ENCODE measurements at regions not wholly inside any gene's neighbourhood (a gene's known extent, or its start where the extent isn't known, plus 50 kb on each side); places are given as distances from the start of the nearest gene placed in this dataset.

DNA sequence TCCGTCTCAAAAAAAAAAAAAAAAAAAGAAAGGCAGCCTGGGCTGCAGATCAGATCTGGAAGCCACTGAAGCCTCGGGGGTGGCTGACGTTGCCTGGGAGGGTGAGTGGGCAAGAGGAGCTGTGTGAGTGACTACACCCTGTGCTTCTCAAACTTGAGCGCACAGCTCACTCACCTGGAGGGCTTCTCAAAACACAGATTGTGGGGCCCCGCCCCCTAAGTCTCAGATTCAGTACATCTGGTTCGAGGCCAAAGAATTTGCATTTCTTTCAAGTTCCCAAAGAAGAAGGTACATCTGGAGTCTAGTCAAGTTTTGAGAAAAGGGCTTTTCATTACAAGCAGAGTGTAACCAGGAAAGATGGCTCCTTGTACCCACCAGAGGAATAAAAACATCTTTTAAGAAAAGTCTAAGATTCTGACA lies 97.7 kb upstream of the CAB39 start:
- TF ChIP-seq CTCF (IDR thresholded peaks at IDR 0.05) (no peak), POLR2A (IDR thresholded peaks at IDR 0.05) (no peak), EP300 (IDR thresholded peaks at IDR 0.05) (no peak), POLR2AphosphoS5 (IDR thresholded peaks at IDR 0.05) (no peak)

Measured in suprapubic skin (tissue), 4 donors.